K562 (cell line): ENCODE measurements at regions not wholly inside any gene's neighbourhood (a gene's known extent, or its start where the extent isn't known, plus 50 kb on each side); places are given as distances from the start of the nearest gene placed in this dataset.
A peak's percentile ranks its signal among the peaks of the same experiment; 100 is the strongest.

Experiments used
- CBX5 ChIP-seq: IDR thresholded peaks from 2 replicates; pipeline ENCODE4 v1.6.1; 2014; ENCODE audit warnings: low read depth, borderline replicate concordance
- CREB3L1 ChIP-seq: fragments of 450-650 bp; IDR thresholded peaks from 2 replicates; pipeline ENCODE4 v1.6.1; 2014; ENCODE audit warnings: low read depth, mild to moderate bottlenecking, moderate library complexity, borderline replicate concordance
- CREM ChIP-seq: IDR thresholded peaks from 2 replicates; pipeline ENCODE4 v1.6.1; 2014; ENCODE audit warnings: antibody characterized with exemption, low read depth
- KLF10 ChIP-seq: fragments of 250-450 bp; sonication (Bioruptor Pico); IDR thresholded peaks from 2 replicates; pipeline ENCODE4 v1.6.1; 2021; ENCODE audit warnings: matching md5 sums
- LEF1 ChIP-seq: fragments of 450-650 bp; IDR thresholded peaks from 2 replicates; pipeline ENCODE4 v1.6.1; 2016; ENCODE audit warnings: mild to moderate bottlenecking
- PKNOX1 ChIP-seq: fragments of 450-650 bp; IDR thresholded peaks from 2 replicates; pipeline ENCODE4 v1.6.1; 2016
- SFPQ ChIP-seq: fragments of 200-400 bp; formaldehyde crosslinking; IDR thresholded peaks from 2 replicates; pipeline ENCODE4 v1.6.1; 2017; ENCODE audit warnings: mild to moderate bottlenecking, low read depth, low read length, moderate library complexity
- WHSC1 ChIP-seq: IDR thresholded peaks from one replicate; pipeline ENCODE4 v1.6.1; 2012; ENCODE audit warnings: low read length, control low read depth, inconsistent platforms
- ZBTB7A ChIP-seq: IDR thresholded peaks from 2 replicates; pipeline ENCODE4 v1.6.1; 2011; ENCODE audit warnings: low read depth, mild to moderate bottlenecking, low read length, moderate library complexity, borderline replicate concordance; ENCODE audit not compliant: control insufficient read depth
- ZFP36 ChIP-seq: fragments of 150-350 bp; IDR thresholded peaks from 2 replicates; pipeline ENCODE4 v1.6.1; 2018; ENCODE audit warnings: low read length, low read depth; ENCODE audit not compliant: partially characterized antibody
- TF ChIP-seq, protein P1 (sequence below), 2 experiments: fragments of 450-650 bp; formaldehyde crosslinking in 1 of 2; IDR thresholded peaks; 2 replicates each; pipeline versions ENCODE4 v1.4.0 to v1.6.1; 2014 to 2020; ENCODE audit warnings: mild to moderate bottlenecking in 2 of 2, borderline replicate concordance in 1 of 2, low read depth in 1 of 2
- TF ChIP-seq, protein P2 (sequence below): sonication (generic); formaldehyde crosslinking; IDR thresholded peaks from 2 replicates; pipeline ENCODE4 v1.9.0; 2022; ENCODE audit warnings: mild to moderate bottlenecking, missing genetic modification reagents

GRCh38 chr7:138352570-138353461 lies 107.2 kb upstream of the TRIM24 start (continued):
- TF ChIP-seq CREB3L1 (peak; percentile 90; the same call in 1 of the 2 replicates), CBX5 (no peak; the same call in none of the 2 replicates), PKNOX1 (peak; percentile 45; the same call in 1 of the 2 replicates), KLF10 (CRISPR knock-in tag) (no peak), SFPQ (no peak), LEF1 (peak; percentile 97), WHSC1 (peak; percentile 95), CREM (peak; percentile 83), ZFP36 (peak; percentile 57), ZBTB7A (peak; percentile 86)
- TF ChIP-seq, protein P1, sequence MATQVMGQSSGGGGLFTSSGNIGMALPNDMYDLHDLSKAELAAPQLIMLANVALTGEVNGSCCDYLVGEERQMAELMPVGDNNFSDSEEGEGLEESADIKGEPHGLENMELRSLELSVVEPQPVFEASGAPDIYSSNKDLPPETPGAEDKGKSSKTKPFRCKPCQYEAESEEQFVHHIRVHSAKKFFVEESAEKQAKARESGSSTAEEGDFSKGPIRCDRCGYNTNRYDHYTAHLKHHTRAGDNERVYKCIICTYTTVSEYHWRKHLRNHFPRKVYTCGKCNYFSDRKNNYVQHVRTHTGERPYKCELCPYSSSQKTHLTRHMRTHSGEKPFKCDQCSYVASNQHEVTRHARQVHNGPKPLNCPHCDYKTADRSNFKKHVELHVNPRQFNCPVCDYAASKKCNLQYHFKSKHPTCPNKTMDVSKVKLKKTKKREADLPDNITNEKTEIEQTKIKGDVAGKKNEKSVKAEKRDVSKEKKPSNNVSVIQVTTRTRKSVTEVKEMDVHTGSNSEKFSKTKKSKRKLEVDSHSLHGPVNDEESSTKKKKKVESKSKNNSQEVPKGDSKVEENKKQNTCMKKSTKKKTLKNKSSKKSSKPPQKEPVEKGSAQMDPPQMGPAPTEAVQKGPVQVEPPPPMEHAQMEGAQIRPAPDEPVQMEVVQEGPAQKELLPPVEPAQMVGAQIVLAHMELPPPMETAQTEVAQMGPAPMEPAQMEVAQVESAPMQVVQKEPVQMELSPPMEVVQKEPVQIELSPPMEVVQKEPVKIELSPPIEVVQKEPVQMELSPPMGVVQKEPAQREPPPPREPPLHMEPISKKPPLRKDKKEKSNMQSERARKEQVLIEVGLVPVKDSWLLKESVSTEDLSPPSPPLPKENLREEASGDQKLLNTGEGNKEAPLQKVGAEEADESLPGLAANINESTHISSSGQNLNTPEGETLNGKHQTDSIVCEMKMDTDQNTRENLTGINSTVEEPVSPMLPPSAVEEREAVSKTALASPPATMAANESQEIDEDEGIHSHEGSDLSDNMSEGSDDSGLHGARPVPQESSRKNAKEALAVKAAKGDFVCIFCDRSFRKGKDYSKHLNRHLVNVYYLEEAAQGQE (IDR thresholded peaks at IDR 0.05; ENCODE audit: borderline replicate concordance): peak; percentile 55
- TF ChIP-seq, protein P1 (CRISPR knock-in tag; IDR thresholded peaks at IDR 0.05; ENCODE audit: low read depth): 0 out of 2 replicates have a peak, but pooled peaks have one; percentile 25
- TF ChIP-seq, protein P2, sequence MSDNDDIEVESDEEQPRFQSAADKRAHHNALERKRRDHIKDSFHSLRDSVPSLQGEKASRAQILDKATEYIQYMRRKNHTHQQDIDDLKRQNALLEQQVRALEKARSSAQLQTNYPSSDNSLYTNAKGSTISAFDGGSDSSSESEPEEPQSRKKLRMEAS: peak; percentile 90
